HG02588 (cell line): ENCODE measurements at regions not wholly inside any gene's neighbourhood (a gene's known extent, or its start where the extent isn't known, plus 50 kb on each side); places are given as distances from the start of the nearest gene placed in this dataset.
"Not testable (repeated sequence)": the region's sequence is repeated elsewhere in the genome, so short reads cannot be mapped to it uniquely, and the experiment has no call there.

Experiments used
- ATAC-seq: cut with Tn5 transposase; IDR thresholded peaks from one replicate; pipeline ENCODE4 v1.9.1; 2021; ENCODE audit warnings: mild to moderate bottlenecking, moderate library complexity; ENCODE audit not compliant: unreplicated experiment

DNA sequence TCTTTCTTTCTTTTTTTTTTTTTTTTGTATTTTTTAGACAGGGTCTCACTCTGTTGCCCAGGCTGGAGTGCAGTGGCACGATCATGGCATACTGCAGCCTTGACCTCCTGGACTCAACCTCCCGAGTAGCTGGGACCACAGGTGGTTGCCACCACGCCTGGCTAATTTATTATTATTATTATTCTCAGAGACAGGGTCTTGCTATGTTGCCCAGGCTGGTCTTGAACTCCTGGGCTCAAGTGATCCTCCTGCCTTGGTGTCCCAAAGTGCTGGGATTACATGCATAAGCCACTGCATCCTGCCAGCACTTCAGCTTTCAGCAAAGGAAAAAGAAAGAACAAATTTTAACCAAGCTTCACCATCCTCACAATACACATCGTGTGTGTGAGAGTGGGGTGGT is 97.9 kb upstream of the SERBP1 start:
- ATAC-seq: no peak

DNA sequence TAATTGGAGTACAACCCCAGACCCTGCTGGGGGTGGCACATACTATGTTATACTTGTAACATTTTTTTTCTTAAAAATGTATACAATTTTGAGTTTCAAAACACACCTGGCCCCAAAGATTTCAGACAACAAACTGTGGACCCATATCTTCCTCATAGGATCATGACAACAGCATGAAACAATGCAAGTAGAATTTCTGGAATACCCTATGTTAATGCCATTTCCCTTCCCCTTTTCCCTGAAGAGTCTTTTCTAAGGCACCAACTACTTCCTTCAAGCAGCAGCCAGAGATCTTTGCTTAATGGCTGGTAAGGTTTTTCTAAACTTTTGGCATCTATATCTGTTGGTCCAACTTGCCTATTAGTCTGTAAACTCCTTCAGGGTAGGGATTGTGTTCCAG is 99.9 kb upstream of the SERBP1 start:
- no peak for ATAC-seq

DNA sequence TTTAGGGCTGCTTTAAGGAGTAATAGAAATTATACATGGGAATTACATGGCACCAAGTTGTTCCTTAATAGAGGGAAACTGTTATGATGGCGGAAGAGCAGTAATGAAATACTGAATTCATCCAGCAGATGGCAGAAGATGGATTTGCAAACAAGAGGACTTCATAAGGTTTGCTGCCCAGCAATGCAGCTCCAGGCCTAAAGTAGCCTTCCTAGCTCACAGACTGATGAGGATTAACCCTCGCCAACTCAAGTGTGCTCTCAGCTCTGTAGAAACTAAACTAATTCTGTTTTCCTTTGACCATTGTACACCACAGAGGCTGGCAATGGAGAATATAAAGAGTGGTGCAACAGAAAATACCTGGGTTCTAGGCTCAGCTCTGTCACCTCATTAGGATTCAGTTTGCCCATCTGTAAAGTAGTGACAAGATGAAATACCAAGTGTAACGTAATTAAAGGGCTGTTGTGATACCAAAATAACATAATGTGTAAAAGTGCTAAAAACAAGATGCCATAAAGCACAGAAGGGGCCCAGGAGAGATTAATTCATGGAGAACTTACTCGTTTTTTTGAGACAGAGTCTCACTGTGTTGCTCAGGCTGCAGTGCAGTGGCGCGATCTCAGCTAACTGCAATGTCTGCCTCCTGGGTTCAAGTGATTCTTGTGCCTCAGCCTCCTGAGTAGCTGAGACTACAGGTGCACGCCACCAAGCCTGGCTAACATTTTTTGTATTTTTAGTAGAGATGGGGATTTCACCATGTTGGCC is 102.4 kb upstream of the SERBP1 start:
- no peak for ATAC-seq

DNA sequence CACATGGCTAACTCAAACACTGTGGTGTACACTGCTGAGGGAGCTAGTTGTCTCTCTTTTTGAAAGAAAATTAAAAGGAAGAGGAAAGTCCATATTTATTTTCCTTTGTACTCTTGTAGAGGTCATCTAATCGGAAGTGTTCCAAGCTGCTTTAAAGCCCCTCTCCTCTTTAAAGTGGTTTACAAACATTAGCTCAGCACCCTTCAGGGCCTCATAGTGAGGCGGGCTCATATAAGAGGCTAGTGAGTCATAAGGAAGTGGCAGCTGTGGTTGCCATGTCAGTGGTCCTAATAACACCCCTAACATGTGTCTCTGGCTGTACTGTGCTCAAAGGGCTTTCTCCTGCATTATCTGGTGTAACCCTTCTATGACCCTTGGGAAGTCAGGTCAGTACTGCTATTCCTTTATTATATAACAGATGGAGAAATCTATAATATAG is 104.4 kb upstream of the SERBP1 start:
- ATAC-seq: no peak

DNA sequence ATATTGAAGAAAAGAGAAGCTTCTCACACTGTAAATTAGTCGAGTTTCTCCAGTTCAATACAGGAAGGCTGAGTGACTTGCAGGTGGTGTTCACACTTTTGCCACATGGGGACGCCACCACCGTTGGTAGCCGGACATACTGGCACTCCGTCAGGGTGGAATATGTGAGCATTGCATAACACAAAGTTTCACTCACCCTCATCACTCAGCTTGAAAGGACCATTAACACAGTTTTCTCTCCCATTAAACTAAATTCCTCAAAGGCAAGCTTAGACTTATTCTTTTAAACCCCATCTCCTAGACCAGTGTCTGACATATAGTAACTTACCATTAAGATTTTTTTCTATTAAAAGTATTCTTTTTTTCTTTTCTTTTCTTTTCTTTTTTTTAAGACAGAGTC is 105.3 kb upstream of the SERBP1 start:
- peak; percentile 80 for ATAC-seq

DNA sequence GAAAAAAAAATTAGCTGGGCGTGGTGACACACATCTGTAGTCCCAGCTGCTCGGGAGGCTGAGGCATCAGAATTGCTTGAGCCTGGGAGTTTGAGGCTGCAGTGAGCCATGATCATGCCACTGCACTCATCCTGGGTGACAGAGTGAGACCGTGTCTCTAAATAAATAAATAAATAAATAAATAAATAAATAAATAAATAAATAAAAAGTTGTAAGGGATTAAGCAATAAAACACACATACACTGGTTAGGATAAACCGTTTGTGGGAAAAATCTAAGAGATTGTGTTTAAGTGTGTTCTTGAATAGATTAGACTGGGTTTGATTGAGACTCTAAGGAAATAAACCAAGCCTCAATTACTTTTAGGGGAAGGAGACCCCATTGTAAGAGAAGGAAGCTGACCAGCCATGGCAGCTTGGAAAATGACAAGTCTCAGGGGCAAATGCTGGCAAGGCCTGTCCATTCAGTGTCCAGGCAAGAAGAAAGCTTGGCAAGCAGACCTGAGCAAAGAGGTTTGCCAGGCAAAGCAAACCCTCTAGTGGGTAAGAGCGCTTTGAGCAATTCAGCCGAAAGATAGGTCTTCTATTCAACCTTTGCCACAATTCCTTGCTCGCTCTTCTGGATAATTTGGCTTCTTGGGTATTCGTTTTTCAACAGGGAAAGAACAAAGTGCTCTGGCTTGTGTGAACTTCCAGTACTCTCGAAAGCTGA is 106.9 kb upstream of the SERBP1 start:
- ATAC-seq: no peak

DNA sequence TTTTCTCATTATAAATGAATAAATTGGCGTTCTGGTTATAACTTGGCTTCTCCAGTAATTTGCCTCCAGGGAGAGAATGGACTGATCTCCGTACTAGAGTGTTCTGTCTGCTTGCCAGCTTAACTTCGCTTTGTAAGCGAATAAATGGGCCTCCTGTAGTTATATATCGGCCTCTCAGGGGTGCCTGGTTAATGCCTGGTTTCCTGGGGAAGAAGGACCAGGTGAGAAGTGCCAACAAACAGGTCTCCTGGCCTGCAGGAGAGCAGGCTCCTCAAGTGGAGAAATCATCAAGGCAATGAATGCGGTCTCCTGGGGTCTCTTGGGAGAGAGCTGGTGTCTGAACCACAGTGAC is 107.4 kb upstream of the SERBP1 start:
- ATAC-seq: no peak

DNA sequence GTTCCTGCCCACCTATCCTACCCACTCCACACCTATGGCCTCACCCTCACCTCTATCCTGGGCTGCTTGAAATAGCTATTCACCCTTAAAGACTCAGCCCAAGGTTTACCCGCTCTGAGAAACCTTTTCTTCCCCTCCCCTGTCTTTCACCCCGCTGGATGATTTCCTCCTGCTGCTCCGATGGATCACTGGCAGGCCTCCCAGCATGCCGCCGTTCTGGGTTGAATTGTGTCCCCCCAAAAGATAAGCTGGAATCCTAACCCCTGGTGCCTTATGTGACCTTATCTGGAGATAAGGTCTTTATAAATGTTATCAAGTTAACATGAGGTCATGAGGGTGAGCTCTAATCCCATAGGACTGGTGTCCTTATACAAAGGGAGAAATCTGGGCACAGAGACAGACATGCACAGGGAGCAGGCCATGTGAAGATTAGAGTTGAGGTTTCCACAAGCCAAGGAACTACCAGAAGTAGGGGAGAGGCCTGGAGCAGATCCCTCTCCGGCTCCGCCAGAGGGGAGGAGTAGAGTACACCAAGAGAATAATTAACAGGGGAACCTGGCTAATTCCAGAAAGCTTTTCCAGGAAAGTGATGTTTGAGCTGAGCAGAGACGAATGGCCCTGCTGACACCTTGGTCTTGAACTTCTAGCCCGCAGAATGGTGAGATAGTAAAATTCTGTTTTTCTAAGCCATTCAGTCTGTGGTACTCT is 110.0 kb upstream of the SERBP1 start:
- ATAC-seq: no peak

DNA sequence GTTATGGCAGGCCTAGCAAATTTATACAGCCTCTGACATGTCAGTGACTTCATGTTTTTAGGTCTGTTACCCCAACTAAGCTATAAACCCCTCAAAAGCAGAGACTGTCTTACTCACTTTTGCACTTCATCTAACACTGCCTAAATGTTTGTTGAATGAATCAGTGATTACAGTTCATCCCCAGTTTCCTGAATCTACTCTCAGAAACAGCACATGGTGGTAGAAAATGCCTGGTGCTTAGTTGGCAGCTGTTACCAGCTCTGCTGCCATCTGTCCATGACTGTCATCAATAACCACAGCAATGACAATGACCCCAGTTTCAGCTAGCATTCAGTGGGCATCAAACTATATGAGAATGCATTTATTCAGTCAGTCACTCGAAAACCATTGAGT is 110.5 kb upstream of the SERBP1 start:
- ATAC-seq: no peak

DNA sequence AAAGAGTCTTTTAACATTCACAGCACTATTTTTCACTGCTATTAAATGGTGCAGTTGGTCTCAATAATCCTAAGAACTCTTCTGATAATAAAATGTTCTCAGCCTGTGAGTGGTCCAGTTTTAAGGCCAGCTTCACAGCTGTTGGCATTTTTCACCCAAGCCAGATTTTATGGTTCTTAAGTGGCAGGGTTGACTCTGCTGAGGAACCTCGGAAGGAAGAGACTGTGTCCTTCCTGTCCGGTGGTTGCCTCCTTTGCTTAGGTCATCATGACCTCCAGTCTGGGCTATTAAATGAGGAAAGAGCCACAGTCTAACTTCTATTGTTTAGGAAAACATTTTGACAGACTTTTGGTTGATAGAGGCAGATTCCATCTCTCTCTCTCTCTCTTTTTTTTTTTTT is 112.5 kb upstream of the SERBP1 start:
- ATAC-seq: no peak

DNA sequence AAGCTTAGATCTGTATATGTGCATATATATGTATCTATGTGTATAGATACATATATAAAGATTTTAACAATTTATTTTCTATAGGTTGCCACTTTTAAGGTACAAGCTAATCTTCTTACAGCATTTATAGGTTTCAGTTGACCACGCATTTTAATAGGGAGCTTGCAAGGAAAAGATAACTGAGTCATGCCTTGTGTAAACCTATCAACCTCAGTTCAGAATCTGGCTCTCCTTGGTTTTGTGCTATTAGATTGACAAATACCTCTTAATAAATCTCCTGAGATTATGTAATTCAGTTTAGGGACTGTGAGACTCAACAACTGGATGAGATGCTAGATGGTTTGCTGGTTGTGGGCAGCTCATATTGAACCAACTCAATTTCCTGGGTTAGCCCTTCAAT is 114.7 kb upstream of the SERBP1 start:
- ATAC-seq: no peak

DNA sequence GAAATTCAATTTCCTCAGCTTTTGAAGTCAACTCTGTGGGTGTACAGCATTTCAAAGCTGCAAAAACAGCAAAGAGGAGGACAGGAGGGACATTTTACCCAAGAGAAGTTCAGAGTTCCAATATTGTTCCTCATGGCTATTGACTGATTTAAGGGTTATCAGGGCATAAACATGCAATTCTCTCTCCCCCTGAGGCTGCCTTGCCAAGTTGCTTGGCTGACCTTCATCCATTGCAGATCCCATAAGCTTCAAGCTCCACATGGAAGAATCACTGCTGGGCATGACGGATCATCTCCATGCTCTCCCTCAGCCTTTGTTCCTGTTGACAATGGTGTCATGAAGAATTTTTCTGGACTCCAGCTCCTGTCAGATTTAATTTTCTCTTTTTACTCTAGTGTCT is 115.2 kb upstream of the SERBP1 start:
- ATAC-seq: no peak

DNA sequence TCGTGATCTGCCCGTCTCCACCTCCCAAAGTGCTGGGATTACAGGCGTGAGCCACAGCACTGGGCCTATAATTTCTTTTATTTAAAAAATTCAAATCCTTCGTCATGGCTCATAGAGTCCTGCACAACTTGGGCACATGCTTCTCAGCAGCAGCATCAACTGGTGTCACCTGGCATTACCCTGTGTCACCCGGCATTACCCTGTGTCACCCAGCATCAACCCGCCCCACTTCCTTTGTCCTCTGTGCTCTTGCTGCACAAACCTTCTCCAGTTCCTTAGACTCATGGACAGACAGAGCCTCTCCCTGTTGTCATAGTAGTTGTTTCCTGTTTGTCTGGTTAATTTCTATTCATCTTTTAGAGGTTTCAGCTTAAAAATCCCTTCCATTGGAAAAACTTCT is 121.2 kb upstream of the SERBP1 start:
- ATAC-seq: no peak

DNA sequence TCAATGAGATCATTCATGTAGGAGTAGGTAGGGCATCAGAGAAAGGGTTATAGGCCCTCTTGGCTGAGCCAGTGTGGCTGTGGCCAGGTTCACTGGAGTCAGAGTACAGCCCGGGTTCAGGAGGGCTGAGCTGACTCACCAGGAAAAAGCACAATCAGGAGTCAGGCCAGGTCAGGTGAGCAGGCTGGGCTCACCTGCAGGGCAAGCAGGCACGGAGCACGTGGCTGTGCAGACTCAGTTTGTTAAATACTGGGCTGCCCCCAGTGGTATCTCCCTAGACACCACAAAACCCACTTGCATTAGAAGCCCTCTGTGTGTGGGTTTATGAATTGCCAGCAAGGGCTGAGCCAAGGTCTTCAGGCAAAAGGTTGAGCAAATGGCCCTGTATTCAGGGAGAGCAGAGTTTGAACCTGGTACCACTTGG is 122.1 kb upstream of the SERBP1 start:
- ATAC-seq: no peak

DNA sequence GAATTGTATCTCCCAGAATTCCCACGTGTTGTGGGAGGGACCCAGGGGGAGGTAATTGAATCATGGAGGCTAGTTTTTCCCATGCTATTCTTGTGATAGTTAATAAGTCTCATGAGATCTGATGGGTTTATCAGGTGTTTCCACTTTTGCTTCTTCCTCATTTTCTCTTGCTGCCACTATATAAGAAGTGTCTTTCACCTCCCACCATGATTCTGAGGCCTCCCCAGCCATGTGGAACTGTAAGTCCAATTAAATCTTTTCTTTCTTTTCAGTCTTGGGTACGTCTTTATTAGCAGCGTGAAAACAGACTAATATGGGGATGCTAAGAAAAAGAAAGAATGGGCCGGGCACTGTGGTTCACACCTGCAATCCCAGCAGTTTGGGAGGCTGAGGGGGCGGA is 124.0 kb upstream of the SERBP1 start:
- not testable (repeated sequence) for ATAC-seq

DNA sequence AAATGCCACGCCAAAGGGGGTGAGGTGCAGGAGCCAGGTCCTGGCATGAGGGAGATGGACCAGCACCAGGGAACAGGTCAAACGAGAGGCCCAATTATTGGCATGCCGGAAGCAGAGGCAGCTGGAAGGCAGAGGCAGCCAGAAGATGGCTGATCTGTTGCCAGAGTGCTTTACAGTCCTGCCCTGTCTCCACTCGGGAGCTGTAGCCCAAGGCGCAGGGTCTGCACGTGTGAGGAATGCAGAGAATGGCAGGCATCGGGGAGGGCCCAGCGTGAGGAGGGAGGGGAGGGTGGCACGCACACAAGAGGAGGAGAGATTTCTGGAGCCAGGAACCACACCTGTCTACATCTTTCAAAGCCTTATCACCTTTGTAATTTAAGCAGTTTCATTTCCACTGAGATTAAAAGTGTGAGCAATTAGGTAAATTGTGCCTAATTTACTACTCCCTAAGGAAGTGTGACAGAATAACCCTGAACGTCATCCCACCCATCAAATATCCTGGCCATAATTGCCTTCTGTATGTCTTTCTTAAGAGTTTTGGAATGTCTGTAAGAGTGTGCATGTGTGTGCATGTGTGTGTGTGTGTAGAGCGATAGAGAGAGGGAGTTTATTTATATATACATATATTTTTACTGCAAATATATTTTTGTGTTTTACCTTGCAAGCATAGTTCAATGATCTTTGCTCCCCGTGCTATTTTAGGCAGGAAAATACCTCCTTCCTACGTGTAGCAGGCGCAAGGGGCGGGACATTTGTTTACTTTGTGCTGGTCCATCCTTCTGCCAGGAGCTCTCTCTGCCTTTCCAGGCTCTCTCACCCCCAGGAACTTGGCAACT is 125.5 kb upstream of the SERBP1 start:
- no peak for ATAC-seq

DNA sequence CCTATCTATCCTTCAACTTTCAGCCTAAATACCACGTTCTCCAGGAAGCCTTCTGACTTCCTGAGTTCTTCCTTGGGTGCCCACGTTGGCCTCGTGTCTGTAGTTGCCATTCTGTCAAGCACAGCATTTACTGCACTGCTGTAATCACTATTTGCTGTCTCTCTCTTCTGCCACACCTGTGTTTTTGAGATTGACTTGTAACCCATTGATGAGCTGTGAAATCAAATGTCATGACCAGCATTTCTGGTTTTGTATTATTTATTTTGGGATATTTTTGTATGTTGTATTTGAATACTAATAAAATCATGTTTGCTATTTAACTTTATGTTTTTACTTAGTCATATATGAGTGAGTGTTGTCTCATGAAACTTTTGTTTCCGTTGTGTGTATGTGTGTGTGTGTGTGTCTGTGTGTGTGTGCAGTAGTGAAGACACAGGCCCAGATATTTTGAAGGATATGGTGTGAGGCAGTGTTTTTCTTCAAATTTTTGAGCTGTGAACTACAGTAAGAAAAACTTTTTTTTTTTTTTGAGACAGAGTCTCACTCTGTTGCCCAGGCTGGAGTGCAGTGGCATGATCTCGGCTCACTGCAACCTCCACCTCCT is 126.2 kb upstream of the SERBP1 start:
- ATAC-seq: no peak

DNA sequence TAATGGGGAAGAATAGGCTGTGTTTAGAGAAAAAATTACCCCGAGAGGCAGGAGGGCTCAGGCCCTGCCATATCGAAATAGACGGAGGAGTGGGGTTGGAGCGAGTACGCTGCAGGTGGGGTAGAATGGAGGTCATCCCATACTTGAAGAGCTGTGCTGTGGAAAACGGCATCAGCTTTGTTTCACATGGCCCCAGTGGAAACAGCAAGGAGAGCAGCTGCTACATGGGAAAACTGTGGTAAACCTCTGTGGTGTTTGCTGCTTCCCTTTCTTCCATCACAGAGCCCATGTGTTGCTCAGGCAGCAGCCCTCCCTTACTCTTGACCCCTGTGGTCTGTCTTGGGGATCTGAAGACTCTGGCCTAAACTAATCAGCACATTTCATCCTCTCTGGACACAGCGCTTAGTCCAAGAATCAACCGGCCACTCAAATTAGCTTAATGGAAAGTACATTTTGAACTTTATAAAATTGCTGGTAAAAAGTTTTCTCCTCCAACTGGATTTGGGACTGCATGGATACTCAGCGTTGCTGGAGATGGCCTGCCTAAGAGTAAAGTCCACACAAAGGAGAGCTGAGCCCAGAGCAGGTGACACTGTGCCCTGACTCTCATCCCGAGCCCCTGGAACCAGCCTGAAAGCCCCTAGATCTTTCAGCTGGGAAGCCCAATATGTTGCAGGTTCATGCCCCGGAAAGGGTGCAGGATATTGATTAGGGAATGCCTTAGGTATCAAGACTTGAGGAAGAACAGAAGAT is 127.1 kb upstream of the GADD45A start:
- no peak for ATAC-seq

DNA sequence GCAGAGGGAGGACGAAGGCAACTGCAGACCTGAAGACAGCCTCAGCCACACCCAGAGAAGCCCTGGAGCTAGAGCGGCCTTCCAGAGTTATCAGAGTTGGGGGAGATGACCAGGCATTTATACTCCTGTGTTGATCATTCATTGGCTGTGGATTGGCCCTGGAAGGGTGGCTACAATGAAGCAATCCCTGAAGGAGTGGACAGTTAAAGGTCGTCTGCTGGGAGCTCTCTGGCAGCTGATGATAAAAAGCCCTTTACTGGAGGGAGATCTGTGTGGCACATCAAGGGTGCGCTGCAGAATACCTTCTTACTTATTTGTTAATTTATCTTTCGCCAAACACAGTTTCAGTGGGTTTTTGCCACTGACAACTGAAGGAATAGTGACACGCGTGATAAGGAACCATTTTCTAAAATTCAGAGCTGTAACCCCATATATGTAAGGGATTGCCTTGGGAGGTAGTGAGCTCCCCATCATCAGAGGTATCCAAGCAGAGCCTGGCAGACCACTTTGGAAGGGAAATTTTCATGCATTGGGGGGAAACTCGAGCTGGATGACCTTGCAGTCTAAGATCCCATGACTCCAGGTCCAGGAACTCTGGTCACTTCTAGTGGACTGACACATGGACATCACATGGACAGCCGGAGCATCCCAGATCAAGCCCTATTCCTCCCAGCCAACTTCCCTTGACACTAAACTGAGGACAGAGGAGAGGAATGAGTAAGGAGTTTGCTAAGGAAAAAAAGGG is 126.4 kb upstream of the GADD45A start:
- ATAC-seq: no peak
